GM12873 (cell line): ENCODE measurements at regions not wholly inside any gene's neighbourhood (a gene's known extent, or its start where the extent isn't known, plus 50 kb on each side); places are given as distances from the start of the nearest gene placed in this dataset.

Source experiments
- TF ChIP-seq, protein P1 (sequence below): IDR thresholded peaks from 2 replicates; pipeline ENCODE4 v1.5.1; 2012; ENCODE audit warnings: low read depth, mild to moderate bottlenecking, moderate library complexity, low read length, control low read depth; ENCODE audit not compliant: insufficient read depth; ENCODE audit errors: missing control alignments

DNA sequence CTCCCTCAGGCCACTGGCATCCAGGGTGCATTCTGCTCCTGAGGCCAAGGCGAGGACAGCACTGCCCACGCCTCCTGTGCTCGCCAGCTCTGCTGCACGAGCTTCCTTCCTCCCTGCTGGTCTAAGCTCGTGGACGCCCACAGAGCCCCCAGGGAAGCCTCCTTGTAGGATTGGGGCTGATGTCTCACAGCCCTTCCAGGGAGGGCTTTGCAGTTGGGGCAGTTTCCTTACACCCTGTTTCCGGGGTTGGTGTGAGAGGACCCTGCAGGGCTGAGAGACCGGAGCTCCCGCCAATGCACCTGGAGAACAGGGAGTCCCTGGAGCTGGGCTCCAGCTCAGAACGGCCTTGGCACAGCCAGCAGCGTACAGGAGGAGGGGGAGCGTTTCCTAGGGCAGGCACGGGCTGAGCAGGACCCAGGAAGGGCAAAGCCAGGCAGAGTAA lies 172.4 kb upstream of the PDE10A start:
- TF ChIP-seq, protein P1, sequence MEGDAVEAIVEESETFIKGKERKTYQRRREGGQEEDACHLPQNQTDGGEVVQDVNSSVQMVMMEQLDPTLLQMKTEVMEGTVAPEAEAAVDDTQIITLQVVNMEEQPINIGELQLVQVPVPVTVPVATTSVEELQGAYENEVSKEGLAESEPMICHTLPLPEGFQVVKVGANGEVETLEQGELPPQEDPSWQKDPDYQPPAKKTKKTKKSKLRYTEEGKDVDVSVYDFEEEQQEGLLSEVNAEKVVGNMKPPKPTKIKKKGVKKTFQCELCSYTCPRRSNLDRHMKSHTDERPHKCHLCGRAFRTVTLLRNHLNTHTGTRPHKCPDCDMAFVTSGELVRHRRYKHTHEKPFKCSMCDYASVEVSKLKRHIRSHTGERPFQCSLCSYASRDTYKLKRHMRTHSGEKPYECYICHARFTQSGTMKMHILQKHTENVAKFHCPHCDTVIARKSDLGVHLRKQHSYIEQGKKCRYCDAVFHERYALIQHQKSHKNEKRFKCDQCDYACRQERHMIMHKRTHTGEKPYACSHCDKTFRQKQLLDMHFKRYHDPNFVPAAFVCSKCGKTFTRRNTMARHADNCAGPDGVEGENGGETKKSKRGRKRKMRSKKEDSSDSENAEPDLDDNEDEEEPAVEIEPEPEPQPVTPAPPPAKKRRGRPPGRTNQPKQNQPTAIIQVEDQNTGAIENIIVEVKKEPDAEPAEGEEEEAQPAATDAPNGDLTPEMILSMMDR, result no peak

DNA sequence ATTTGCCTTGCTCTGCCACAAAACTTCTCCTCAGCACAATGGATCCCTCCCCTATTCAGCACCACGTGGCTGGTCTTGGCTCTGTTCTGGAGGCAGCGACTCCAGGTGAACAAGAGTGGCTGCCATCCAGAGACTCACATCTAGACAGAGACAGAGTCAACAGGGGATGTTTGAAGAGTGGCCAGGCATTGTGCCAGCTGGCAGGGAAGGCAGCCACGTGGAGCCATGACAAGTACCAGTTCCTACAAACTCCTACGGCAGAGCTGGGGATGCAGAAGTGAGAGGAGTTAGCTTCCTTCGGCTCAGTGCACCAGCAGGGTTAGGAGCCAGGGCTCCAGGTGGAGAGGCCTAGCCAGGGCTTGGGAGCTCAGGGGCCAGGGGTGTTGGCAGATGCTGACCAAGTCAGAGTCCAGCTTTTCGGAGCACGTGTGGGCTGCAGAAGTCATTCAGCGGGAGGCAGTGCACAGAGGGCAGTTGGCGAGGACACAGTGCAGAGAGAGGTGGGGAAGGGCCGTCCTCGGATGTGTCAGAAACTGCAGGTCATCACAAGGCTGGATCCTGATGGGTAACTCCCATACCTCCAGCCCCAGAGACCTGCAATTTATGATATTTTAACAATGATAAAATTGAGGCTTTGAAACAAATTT lies 171.7 kb upstream of the PDE10A start:
- TF ChIP-seq, protein P1, result no peak

GRCh38 chr6:165833355-165833754 lies 170.3 kb upstream of the PDE10A start:
- TF ChIP-seq, protein P1, result no peak

DNA sequence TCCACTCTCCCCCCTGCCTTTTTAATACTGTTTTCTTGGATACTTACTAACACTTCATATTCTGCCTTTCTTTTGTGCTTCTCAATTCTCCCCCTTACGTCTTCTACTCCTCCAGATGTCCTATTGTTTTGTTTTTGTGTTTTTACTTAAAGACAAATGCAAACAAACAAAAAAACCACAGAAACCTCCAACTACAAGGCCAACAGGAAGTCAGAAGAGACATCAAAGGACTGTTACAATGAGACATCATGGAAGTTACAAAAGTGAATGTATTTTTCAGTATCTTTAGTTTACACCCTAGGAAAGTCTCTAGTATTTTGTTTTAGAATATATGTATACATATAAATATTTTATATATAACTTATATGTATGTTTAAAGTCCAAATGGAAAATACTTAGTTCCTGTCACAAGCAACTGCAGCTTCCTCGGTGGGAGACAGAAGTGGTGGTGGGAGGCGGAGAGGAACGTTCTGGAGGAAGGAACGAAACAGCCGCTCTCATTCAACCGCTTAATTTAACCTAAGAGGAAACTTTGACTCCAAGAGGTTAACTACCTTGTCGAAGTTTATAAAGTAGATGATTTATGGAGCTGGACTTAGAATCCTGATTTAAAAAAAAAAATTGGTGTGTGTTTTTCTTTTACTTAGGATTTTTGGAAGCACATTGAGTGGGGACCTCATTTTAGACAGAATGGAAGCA lies 168.9 kb upstream of the PDE10A start:
- TF ChIP-seq, protein P1, result no peak

DNA sequence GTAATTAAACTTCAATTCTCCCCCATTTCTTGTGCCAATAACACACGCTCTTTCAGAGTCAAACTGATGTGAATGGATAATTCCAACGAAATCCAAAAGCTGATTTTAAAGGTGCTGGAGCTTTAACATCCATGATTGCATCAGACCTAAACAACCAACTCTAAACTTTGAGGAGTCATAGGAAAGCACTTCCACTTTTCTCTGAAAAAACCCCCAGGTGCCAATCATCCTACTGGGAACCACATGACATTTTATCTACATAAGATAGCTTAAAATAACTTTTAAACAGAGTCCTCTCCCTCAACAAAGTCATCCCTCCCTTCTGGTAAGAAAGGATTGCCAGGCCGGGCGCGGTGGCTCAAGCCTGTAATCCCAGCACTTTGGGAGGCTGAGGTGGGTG lies 167.7 kb upstream of the PDE10A start:
- TF ChIP-seq, protein P1, result no peak

- TF ChIP-seq, protein P1, result no peak
Measured at GRCh38 chr6:165829376-165829775, 166.3 kb upstream of the PDE10A start.

GRCh38 chr6:165827190-165827518 lies 164.1 kb upstream of the PDE10A start:
- TF ChIP-seq, protein P1, result no peak
